GM21529 (cell line): ENCODE measurements at regions not wholly inside any gene's neighbourhood (a gene's known extent, or its start where the extent isn't known, plus 50 kb on each side); places are given as distances from the start of the nearest gene placed in this dataset.
"Not testable (repeated sequence)": the region's sequence is repeated elsewhere in the genome, so short reads cannot be mapped to it uniquely, and the experiment has no call there.

ENCODE experiments used
- ATAC-seq: cut with Tn5 transposase; IDR thresholded peaks from one replicate; pipeline ENCODE4 v1.9.1; 2021; ENCODE audit not compliant: unreplicated experiment

GRCh38 chr2:67567886-67568285 lies 170.8 kb downstream of the ETAA1 start:
- ATAC-seq: no peak

- no peak for ATAC-seq
Observed at GRCh38 chr2:67570611-67571010, 173.5 kb downstream of the ETAA1 start.

GRCh38 chr2:67571785-67572718 lies 174.9 kb downstream of the ETAA1 start:
- ATAC-seq: no peak

- ATAC-seq: no peak
Observed at GRCh38 chr2:67572721-67573435, 175.7 kb downstream of the ETAA1 start.

- no peak for ATAC-seq
Observed at GRCh38 chr2:67574230-67574629, 177.1 kb downstream of the ETAA1 start.

- no peak for ATAC-seq
Observed at GRCh38 chr2:67576226-67576625, 179.1 kb downstream of the ETAA1 start.

- ATAC-seq: no peak
Observed at GRCh38 chr2:67576991-67577390, 179.9 kb downstream of the ETAA1 start.

GRCh38 chr2:67579216-67579615 lies 182.1 kb downstream of the ETAA1 start:
- no peak for ATAC-seq

- ATAC-seq: no peak
Observed at GRCh38 chr2:67579806-67580205, 182.7 kb downstream of the ETAA1 start.

- ATAC-seq: no peak
Observed at GRCh38 chr2:67581751-67582150, 184.6 kb downstream of the ETAA1 start.

GRCh38 chr2:67583185-67583584 lies 186.1 kb downstream of the ETAA1 start:
- ATAC-seq: no peak

GRCh38 chr2:67585400-67585799 lies 188.3 kb downstream of the ETAA1 start:
- no peak for ATAC-seq

GRCh38 chr2:67589121-67589520 lies 192.0 kb downstream of the ETAA1 start:
- not testable (repeated sequence) for ATAC-seq

- ATAC-seq: not testable (repeated sequence)
Observed at GRCh38 chr2:67594522-67594921, 197.4 kb downstream of the ETAA1 start.

GRCh38 chr2:67596871-67597270 lies 199.7 kb downstream of the ETAA1 start:
- no peak for ATAC-seq

GRCh38 chr2:67599561-67599960 lies 202.4 kb downstream of the ETAA1 start:
- ATAC-seq: no peak

GRCh38 chr2:67600222-67600871 lies 203.2 kb downstream of the ETAA1 start:
- no peak for ATAC-seq

- no peak for ATAC-seq
Observed at GRCh38 chr2:67600946-67601345, 203.8 kb downstream of the ETAA1 start.

GRCh38 chr2:67604360-67604759 lies 207.2 kb downstream of the ETAA1 start:
- no peak for ATAC-seq

- no peak for ATAC-seq
Observed at GRCh38 chr2:67612576-67613042, 215.5 kb downstream of the ETAA1 start.

GRCh38 chr2:67613227-67613626 lies 216.1 kb downstream of the ETAA1 start:
- ATAC-seq: no peak
